ENCODE measurements at regions not wholly inside any gene's neighbourhood (a gene's known extent, or its start where the extent isn't known, plus 50 kb on each side); places are given as distances from the start of the nearest gene placed in this dataset.
"Not testable (repeated sequence)": the region's sequence is repeated elsewhere in the genome, so short reads cannot be mapped to it uniquely, and the experiment has no call there.

GRCh38 chr18:29378651-29379136 is 1201.8 kb upstream of the CDH2 start:
- no peak for DNase-seq (ENCODE audit: low spot score)
- in situ Hi-C loops (cut with MboI; ENCODE audit: low sequenced_read_pairs, unreplicated experiment): no loop called here
- TF ChIP-seq CTCF (IDR thresholded peaks at IDR 0.05; ENCODE audit: borderline replicate concordance, control extremely low read depth, extremely low read depth, insufficient read depth, missing control alignments): no peak

- in situ Hi-C loops (cut with MboI; ENCODE audit: low sequenced_read_pairs, unreplicated experiment): no loop called here
- no peak for DNase-seq (ENCODE audit: low spot score)
These were observed 1200.4 kb upstream of the CDH2 start for GRCh38 chr18:29377346-29377745.

GRCh38 chr18:29373000-29373399 is 1196.1 kb upstream of the CDH2 start:
- in situ Hi-C loops (cut with MboI; ENCODE audit: low sequenced_read_pairs, unreplicated experiment): no loop called here

More at GRCh38 chr18:29377346-29377745, 1200.4 kb upstream of the CDH2 start:
- TF ChIP-seq CTCF (IDR thresholded peaks at IDR 0.05; ENCODE audit: borderline replicate concordance, control extremely low read depth, extremely low read depth, insufficient read depth, missing control alignments): no peak

GRCh38 chr18:29361843-29362242 is 1184.9 kb upstream of the CDH2 start:
- in situ Hi-C loops (cut with MboI; ENCODE audit: low sequenced_read_pairs, unreplicated experiment): no loop called here
- no peak for DNase-seq (ENCODE audit: low spot score)
- TF ChIP-seq CTCF (IDR thresholded peaks at IDR 0.05; ENCODE audit: borderline replicate concordance, control extremely low read depth, extremely low read depth, insufficient read depth, missing control alignments): no peak

More at GRCh38 chr18:29373000-29373399, 1196.1 kb upstream of the CDH2 start:
- DNase-seq (ENCODE audit: low spot score): no peak
- no peak for TF ChIP-seq CTCF (IDR thresholded peaks at IDR 0.05; ENCODE audit: borderline replicate concordance, control extremely low read depth, extremely low read depth, insufficient read depth, missing control alignments)

GRCh38 chr18:29360659-29361058 is 1183.7 kb upstream of the CDH2 start:
- in situ Hi-C loops (cut with MboI; ENCODE audit: low sequenced_read_pairs, unreplicated experiment); DNase-seq (ENCODE audit: low spot score): not testable (repeated sequence)

GRCh38 chr18:29359222-29359621 is 1182.3 kb upstream of the CDH2 start:
- in situ Hi-C loops (cut with MboI; ENCODE audit: low sequenced_read_pairs, unreplicated experiment); DNase-seq (ENCODE audit: low spot score): not testable (repeated sequence)

- in situ Hi-C loops (cut with MboI; ENCODE audit: low sequenced_read_pairs, unreplicated experiment): no loop called here
- DNase-seq (ENCODE audit: low spot score): no peak
- TF ChIP-seq CTCF (IDR thresholded peaks at IDR 0.05; ENCODE audit: borderline replicate concordance, control extremely low read depth, extremely low read depth, insufficient read depth, missing control alignments): no peak
These were observed 1174.2 kb upstream of the CDH2 start for GRCh38 chr18:29351171-29351570.

- no peak for TF ChIP-seq CTCF (IDR thresholded peaks at IDR 0.05; ENCODE audit: borderline replicate concordance, control extremely low read depth, extremely low read depth, insufficient read depth, missing control alignments)
- in situ Hi-C loops (cut with MboI; ENCODE audit: low sequenced_read_pairs, unreplicated experiment): no loop called here
- DNase-seq (ENCODE audit: low spot score): no peak
These were observed 1152.0 kb upstream of the CDH2 start for GRCh38 chr18:29328932-29329331.
